ENCODE measurements at regions not wholly inside any gene's neighbourhood (a gene's known extent, or its start where the extent isn't known, plus 50 kb on each side); places are given as distances from the start of the nearest gene placed in this dataset.

DNA sequence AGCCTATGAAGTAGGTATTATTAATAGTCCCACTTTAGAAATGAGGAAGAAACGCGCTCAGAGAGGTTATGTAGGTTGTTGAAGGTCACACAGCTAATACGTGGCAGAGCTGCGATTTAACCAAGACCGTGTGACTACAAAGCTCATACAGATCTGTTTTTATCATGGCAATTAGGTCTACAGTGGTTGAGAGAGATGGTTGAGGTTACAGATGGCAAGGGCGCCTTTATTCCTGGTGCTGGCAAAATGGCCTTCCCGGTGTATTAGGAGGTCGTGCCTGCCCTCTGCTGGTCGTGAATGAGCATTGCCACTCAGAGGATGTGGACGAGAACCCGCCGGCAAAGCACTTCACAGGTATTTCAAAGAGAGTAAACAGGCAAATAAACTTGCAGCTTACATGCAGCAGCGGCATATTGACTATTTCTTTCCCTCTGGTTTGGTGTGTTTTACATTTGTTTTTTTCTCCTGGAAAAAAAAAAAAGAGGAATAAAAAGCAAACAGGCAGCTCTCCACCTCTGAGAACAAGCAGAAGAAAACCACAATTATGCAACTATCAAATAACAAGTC is 65.3 kb upstream of the EGFLAM start:
- Histone ChIP-seq H3K9me1 (ENCODE audit: insufficient read depth, low read length) (no peaks in the 10 kb centered on the region), H2AFZ (replicated peaks; ENCODE audit: low read length, poor library complexity) (peak overlapping the region; percentile 58), H3K14ac (replicated peaks; ENCODE audit: low read depth, low read length) (no peak overlapping the region), H2AK5ac (ENCODE audit: low read depth, low read length) (no peak overlapping the region), H2BK5ac (ENCODE audit: low read depth, low read length, poor library complexity, severe bottlenecking) (no peak overlapping the region), H3K4me1 (ENCODE audit: control insufficient read depth, insufficient read depth, low read length) (no peaks in the 10 kb centered on the region), H3K23ac (ENCODE audit: low read depth, low read length) (no peak overlapping the region), H3K56ac (ENCODE audit: extremely low read depth, insufficient read depth, low read length) (no peak overlapping the region), H3K9ac (ENCODE audit: low read depth, low read length) (no peak overlapping the region), H3K4me2 (ENCODE audit: low read depth, low read length) (no peak overlapping the region), H3K4ac (ENCODE audit: low read depth, low read length) (no peak overlapping the region), H3K4me3 (ENCODE audit: insufficient read depth, low read depth, low read length) (no peak overlapping the region), H3K79me1 (ENCODE audit: low read depth in 1 of 2, low read length in 2 of 2) (no peaks in the 10 kb centered on the region), H3K27me3 (ENCODE audit: control insufficient read depth, insufficient read depth, low read length) (peaks cover 51% of the 10 kb centered on the region), H4K91ac (ENCODE audit: insufficient read depth, low read depth, low read length) (no peak overlapping the region), H4K5ac (ENCODE audit: low read depth, low read length) (no peak overlapping the region), H2BK20ac (ENCODE audit: low read depth, low read length) (no peak overlapping the region), H2BK120ac (ENCODE audit: low read depth, low read length) (no peak overlapping the region), H3K9me3 (ENCODE audit: control insufficient read depth, insufficient read depth, low read length) (no peaks in the 10 kb centered on the region), H2BK15ac (ENCODE audit: low read depth, low read length) (no peak overlapping the region), H3K27ac (ENCODE audit: insufficient read depth, low read length) (no peak overlapping the region), H2AK9ac (replicated peaks; ENCODE audit: low read depth, low read length, poor library complexity) (no peak overlapping the region), H3K36me3 (ENCODE audit: control insufficient read depth, insufficient read depth, low read length) (no peaks in the 10 kb centered on the region), H3K18ac (ENCODE audit: low read depth, low read length) (no peak overlapping the region), H4K20me1 (ENCODE audit: insufficient read depth, low read length) (no peaks in the 10 kb centered on the region), H4K8ac (ENCODE audit: low read depth in 2 of 2, low read length in 2 of 2) (no peak overlapping the region)
- BruUV-seq (replicated peaks) = no TSS peak
- dilution Hi-C loops (cut with HindIII; ENCODE audit: low sequenced_read_pairs, unreplicated experiment) = loop anchor here (25.0 kb wide), 1 partner anchor 781 kb away; no protein-coding TSS in a partner anchor
- peak; percentile 98 for TF ChIP-seq RAD21 (IDR thresholded peaks at IDR 0.05; ENCODE audit: low read length)
- no peak; the same call in 1 of the 2 replicates for TF ChIP-seq CHD1 (IDR thresholded peaks at IDR 0.05; ENCODE audit: low read depth, low read length)
- 0 out of 2 replicates have a peak, but pooled peaks have one; percentile 26 for TF ChIP-seq POLR2A (IDR thresholded peaks at IDR 0.05; ENCODE audit: low read depth, low read length)
- TF ChIP-seq, protein P1, sequence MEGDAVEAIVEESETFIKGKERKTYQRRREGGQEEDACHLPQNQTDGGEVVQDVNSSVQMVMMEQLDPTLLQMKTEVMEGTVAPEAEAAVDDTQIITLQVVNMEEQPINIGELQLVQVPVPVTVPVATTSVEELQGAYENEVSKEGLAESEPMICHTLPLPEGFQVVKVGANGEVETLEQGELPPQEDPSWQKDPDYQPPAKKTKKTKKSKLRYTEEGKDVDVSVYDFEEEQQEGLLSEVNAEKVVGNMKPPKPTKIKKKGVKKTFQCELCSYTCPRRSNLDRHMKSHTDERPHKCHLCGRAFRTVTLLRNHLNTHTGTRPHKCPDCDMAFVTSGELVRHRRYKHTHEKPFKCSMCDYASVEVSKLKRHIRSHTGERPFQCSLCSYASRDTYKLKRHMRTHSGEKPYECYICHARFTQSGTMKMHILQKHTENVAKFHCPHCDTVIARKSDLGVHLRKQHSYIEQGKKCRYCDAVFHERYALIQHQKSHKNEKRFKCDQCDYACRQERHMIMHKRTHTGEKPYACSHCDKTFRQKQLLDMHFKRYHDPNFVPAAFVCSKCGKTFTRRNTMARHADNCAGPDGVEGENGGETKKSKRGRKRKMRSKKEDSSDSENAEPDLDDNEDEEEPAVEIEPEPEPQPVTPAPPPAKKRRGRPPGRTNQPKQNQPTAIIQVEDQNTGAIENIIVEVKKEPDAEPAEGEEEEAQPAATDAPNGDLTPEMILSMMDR (conservative IDR thresholded peaks at IDR 0.05; ENCODE audit: low read depth, low read length) = peak; percentile 93
- no peak for TF ChIP-seq BHLHE40 (IDR thresholded peaks at IDR 0.05; ENCODE audit: low read depth, low read length)
- peak; percentile 93 for TF ChIP-seq SMC3 (IDR thresholded peaks at IDR 0.05; ENCODE audit: low read depth, low read length)
- POLR2A ChIA-PET (ENCODE audit: unreplicated experiment) = interaction anchor here (0.7 kb wide), 1 partner anchor 357 kb away, joined by 4 read pairs; no protein-coding TSS in a partner anchor
- intact Hi-C loops (cut with micrococcal nuclease) = loop anchor here (1.0 to 5.0 kb wide), 6 partner anchors 356 to 780 kb away; no protein-coding TSS in a partner anchor
- ATAC-seq (ENCODE audit: low read depth) (peak; percentile 97), DNase-seq (peak; percentile 53)
- CTCF ChIA-PET = interaction anchor here (0.6 to 3.2 kb wide), 14 partner anchors 14 to 875 kb away, joined by 3 to 19 read pairs (median 4); partner anchors contain the start of gene WDR70
- in situ Hi-C loops (cut with MboI; ENCODE audit: low sequenced_read_pairs) = loop anchor here (5.0 kb wide), 2 partner anchors 356 to 781 kb away; no protein-coding TSS in a partner anchor
- WGBS, 2 experiments (ENCODE audit: extremely low coverage in 2 of 2, insufficient read length in 1 of 2) = 2% methylated on average over 7 of the region's 13 CpGs; no CpG with 5 or more reads in 1 of the 2 experiments
